Gastroesophageal sphincter (tissue), 3 donors: ENCODE measurements at regions not wholly inside any gene's neighbourhood (a gene's known extent, or its start where the extent isn't known, plus 50 kb on each side); places are given as distances from the start of the nearest gene placed in this dataset.
"Not testable (repeated sequence)": the region's sequence is repeated elsewhere in the genome, so short reads cannot be mapped to it uniquely, and the experiment has no call there.

ENCODE experiments used
- CTCF ChIP-seq, 4 experiments: fragments of 200-600 bp in 2 of 4; fragments of 450-650 bp in 2 of 4; sonication (generic) in 1 of 4; IDR thresholded peaks; one replicate each; pipeline ENCODE4 v1.5.1; 2017 to 2019; ENCODE audit warnings: antibody characterized with exemption in 4 of 4, mild to moderate bottlenecking in 2 of 4, moderate library complexity in 2 of 4
- POLR2AphosphoS5 ChIP-seq: sonication (generic); formaldehyde crosslinking; IDR thresholded peaks from one replicate; pipeline ENCODE4 v1.6.1; 2017; ENCODE audit warnings: antibody characterized with exemption

GRCh38 chr15:85263842-85264440 lies 116.5 kb upstream of the AKAP13 start:
- TF ChIP-seq CTCF (IDR thresholded peaks at IDR 0.05); POLR2AphosphoS5: not testable (repeated sequence)
